ENCODE measurements at regions not wholly inside any gene's neighbourhood (a gene's known extent, or its start where the extent isn't known, plus 50 kb on each side); places are given as distances from the start of the nearest gene placed in this dataset.

DNA sequence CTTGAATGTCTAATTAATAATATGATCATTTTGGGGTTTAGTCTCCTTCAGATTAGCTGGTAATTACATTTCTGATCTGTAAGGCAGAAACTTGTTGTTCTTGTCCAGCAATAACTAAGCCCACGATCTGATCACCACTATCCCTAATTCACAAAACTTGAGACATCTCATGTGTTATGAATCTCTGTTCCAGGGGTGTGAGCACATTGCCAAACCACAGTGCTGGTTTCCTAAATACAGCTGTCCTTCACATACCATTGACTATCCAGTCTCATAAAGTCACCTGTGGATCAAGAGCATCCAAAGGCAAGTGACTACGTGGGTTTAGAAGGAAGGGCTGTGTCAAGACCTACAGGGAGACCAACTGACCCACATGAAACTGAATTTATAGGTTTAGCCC is 134.1 kb upstream of the PRLR start:
- WGBS (ENCODE audit: insufficient coverage, insufficient read length): no CpG with 5 or more reads among the region's 2 CpGs
- no peak for DNase-seq (ENCODE audit: low read depth, low spot score)
- H3K4me3 ChIP-seq (ENCODE audit: low read length): no peak overlapping the region
- H3K9me3 ChIP-seq (ENCODE audit: control insufficient read depth, insufficient read depth, low read length): no peaks in the 10 kb centered on the region
- H3K4me1 ChIP-seq (ENCODE audit: control insufficient read depth, insufficient read depth, low read length): no peaks in the 10 kb centered on the region
- H3K36me3 ChIP-seq (ENCODE audit: control insufficient read depth, insufficient read depth, low read length): no peaks in the 10 kb centered on the region
- no peaks in the 10 kb centered on the region for H3K27me3 ChIP-seq (ENCODE audit: control insufficient read depth, insufficient read depth, low read length)
- no peak overlapping the region for H3K27ac ChIP-seq (ENCODE audit: low read length)

DNA sequence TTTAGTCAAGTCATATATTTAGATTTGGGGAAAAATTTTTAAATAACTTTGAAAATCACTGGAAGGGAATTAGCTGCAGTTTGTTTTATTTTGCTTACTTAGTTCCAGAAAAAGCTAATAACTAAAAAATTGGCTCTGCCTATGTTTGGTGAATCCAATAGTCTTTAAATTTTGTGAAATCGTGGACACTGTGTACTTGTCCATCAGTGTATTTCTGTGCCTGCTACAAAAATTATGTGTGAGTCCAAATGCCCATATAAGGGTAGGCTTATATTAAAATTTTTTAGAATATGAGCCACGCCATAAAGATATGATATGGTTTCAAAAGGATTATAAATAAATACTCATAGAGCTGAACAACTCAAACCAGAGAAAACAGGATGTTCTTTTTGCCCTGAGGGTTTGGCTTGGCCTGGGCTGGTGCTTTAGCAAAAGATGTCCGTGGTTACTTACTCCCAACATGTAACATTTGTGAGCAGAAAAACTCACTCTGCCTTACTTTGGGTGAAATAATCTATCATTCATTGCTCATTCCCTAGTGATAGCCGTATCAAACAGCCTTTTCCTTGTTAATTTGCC is 133.2 kb upstream of the PRLR start:
- H3K4me3 ChIP-seq (ENCODE audit: low read length): no peak overlapping the region
- no peaks in the 10 kb centered on the region for H3K4me1 ChIP-seq (ENCODE audit: control insufficient read depth, insufficient read depth, low read length)
- H3K27ac ChIP-seq (ENCODE audit: low read length): no peak overlapping the region
- DNase-seq (ENCODE audit: low read depth, low spot score): no peak
- no peaks in the 10 kb centered on the region for H3K27me3 ChIP-seq (ENCODE audit: control insufficient read depth, insufficient read depth, low read length)
- WGBS (ENCODE audit: insufficient coverage, insufficient read length): no CpG with 5 or more reads among the region's 4 CpGs
- H3K36me3 ChIP-seq (ENCODE audit: control insufficient read depth, insufficient read depth, low read length): no peaks in the 10 kb centered on the region
- H3K9me3 ChIP-seq (ENCODE audit: control insufficient read depth, insufficient read depth, low read length): no peaks in the 10 kb centered on the region

DNA sequence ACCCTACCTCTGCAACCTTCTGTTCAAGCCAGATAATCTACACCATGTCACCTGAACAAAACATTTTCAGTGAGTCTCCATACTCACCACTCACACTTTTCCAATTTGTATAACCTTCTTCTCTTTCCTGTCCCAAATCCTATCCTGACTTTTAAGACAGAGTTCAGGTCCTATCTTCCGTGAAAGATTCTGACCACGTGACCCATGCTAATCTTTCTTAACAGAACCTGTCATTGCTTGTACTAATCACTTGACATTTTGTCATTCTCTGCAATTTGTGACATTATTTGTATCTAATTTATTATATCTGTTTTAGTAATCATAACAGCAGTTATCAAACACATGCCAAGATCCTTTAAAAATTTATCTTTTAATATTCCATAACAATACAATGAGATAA is 132.5 kb upstream of the PRLR start:
- no peaks in the 10 kb centered on the region for H3K4me1 ChIP-seq (ENCODE audit: control insufficient read depth, insufficient read depth, low read length)
- WGBS (ENCODE audit: insufficient coverage, insufficient read length): no CpG with 5 or more reads among the region's 2 CpGs

DNA sequence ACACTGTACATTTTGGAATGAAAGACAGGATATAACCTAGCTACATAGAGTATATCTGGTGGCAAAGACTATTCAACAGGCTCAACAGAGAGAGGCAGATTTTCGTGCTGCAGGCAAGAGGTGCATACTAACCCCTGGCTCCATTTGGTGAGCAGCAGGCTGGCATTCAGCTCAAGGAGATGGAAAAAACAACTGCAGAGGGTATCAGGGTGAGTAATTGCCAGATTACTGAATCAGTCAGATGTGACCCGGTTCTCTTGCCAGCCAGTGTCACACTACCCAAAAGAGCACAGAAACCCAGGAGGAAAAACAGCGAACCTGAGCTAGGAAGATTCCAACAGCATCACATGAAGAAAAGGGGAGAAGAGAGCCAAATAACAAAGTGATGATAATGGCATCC is 130.4 kb upstream of the PRLR start:
- Histone ChIP-seq H3K9me3 (ENCODE audit: control insufficient read depth, insufficient read depth, low read length) (no peaks in the 10 kb centered on the region), H3K4me1 (ENCODE audit: control insufficient read depth, insufficient read depth, low read length) (no peaks in the 10 kb centered on the region), H3K4me3 (ENCODE audit: low read length) (no peak overlapping the region), H3K27me3 (ENCODE audit: control insufficient read depth, insufficient read depth, low read length) (no peaks in the 10 kb centered on the region), H3K36me3 (ENCODE audit: control insufficient read depth, insufficient read depth, low read length) (no peaks in the 10 kb centered on the region), H3K27ac (ENCODE audit: low read length) (no peak overlapping the region)
- no peak for DNase-seq (ENCODE audit: low read depth, low spot score)
- WGBS (ENCODE audit: insufficient coverage, insufficient read length): no CpG with 5 or more reads among the region's 3 CpGs

More for the DNA sequence above, 132.5 kb upstream of the PRLR start:
- Histone ChIP-seq H3K4me3 (ENCODE audit: low read length) (no peak overlapping the region), H3K9me3 (ENCODE audit: control insufficient read depth, insufficient read depth, low read length) (no peaks in the 10 kb centered on the region), H3K27ac (ENCODE audit: low read length) (no peak overlapping the region), H3K27me3 (ENCODE audit: control insufficient read depth, insufficient read depth, low read length) (no peaks in the 10 kb centered on the region), H3K36me3 (ENCODE audit: control insufficient read depth, insufficient read depth, low read length) (no peaks in the 10 kb centered on the region)
- no peak for DNase-seq (ENCODE audit: low read depth, low spot score)

DNA sequence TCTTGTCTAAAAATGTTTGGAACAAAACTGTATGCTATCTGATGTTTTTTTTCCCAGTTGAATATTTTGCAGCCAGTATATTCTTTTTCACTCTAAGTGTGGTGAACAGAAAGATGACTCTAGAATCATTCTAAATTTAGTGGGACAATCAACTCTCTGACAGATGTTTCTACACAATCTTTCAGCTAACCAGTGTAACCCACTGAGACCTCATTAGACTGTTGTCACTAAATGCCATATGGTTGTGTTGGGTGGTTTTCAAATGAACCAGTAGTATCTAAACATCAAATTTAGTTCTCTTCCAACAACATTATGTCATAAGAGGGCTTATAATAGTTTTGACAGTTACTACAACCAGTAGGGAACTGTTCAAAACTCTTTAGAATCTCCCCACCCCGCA is 129.6 kb upstream of the PRLR start:
- H3K4me3 ChIP-seq (ENCODE audit: low read length): no peak overlapping the region
- no CpG with 5 or more reads among the region's 1 CpG for WGBS (ENCODE audit: insufficient coverage, insufficient read length)
- no peaks in the 10 kb centered on the region for H3K4me1 ChIP-seq (ENCODE audit: control insufficient read depth, insufficient read depth, low read length)
- DNase-seq (ENCODE audit: low read depth, low spot score): no peak
- no peaks in the 10 kb centered on the region for H3K36me3 ChIP-seq (ENCODE audit: control insufficient read depth, insufficient read depth, low read length)
- no peaks in the 10 kb centered on the region for H3K27me3 ChIP-seq (ENCODE audit: control insufficient read depth, insufficient read depth, low read length)
- no peak overlapping the region for H3K27ac ChIP-seq (ENCODE audit: low read length)
- no peaks in the 10 kb centered on the region for H3K9me3 ChIP-seq (ENCODE audit: control insufficient read depth, insufficient read depth, low read length)

DNA sequence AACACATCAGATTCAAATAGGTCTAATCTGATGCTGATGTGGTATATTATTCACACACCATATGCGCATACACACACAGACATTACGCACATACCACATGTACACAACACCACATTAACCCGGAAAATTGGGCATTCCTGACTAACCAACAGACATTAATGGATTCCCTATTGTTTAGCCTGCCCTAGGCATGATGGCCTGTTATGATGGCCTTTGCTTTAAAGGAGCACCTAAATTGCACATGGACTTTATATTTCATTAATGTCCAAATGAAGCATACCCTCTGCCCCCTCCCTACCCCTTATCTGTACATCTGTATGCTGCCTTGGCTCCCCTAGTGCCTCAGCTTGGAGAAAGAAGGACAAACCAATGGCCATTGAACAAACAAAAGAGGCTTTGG is 127.7 kb upstream of the PRLR start:
- Histone ChIP-seq H3K27me3 (ENCODE audit: control insufficient read depth, insufficient read depth, low read length) (no peaks in the 10 kb centered on the region), H3K4me3 (ENCODE audit: low read length) (no peak overlapping the region), H3K36me3 (ENCODE audit: control insufficient read depth, insufficient read depth, low read length) (no peaks in the 10 kb centered on the region), H3K27ac (ENCODE audit: low read length) (no peak overlapping the region), H3K4me1 (ENCODE audit: control insufficient read depth, insufficient read depth, low read length) (no peaks in the 10 kb centered on the region), H3K9me3 (ENCODE audit: control insufficient read depth, insufficient read depth, low read length) (no peaks in the 10 kb centered on the region)
- no peak for DNase-seq (ENCODE audit: low read depth, low spot score)
- WGBS (ENCODE audit: insufficient coverage, insufficient read length): no CpG with 5 or more reads among the region's 3 CpGs

DNA sequence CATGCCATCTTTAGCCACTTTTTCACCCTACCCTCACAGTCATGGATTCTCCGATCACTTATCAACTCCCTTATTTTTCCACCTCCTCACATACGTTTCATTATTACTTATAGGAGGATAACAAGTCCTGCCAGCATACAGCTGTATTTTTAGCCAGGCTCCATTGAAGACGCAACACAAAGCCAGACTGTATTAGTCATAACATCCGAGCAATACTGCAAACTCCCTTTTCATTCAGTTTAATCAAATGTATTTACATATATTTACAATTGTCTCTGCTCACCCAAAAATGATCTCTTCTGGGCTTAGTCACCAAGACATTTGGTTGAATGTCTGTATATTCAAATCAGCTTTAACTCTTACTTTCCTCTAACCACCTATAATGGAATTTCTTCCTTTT is 126.4 kb upstream of the PRLR start:
- WGBS (ENCODE audit: insufficient coverage, insufficient read length): 100% methylated on average over 2 of the region's 4 CpGs
- H3K27me3 ChIP-seq (ENCODE audit: control insufficient read depth, insufficient read depth, low read length): no peaks in the 10 kb centered on the region
- no peaks in the 10 kb centered on the region for H3K9me3 ChIP-seq (ENCODE audit: control insufficient read depth, insufficient read depth, low read length)
- no peaks in the 10 kb centered on the region for H3K4me1 ChIP-seq (ENCODE audit: control insufficient read depth, insufficient read depth, low read length)
- no peak overlapping the region for H3K27ac ChIP-seq (ENCODE audit: low read length)
- no peak overlapping the region for H3K4me3 ChIP-seq (ENCODE audit: low read length)
- no peak for DNase-seq (ENCODE audit: low read depth, low spot score)
- no peaks in the 10 kb centered on the region for H3K36me3 ChIP-seq (ENCODE audit: control insufficient read depth, insufficient read depth, low read length)

DNA sequence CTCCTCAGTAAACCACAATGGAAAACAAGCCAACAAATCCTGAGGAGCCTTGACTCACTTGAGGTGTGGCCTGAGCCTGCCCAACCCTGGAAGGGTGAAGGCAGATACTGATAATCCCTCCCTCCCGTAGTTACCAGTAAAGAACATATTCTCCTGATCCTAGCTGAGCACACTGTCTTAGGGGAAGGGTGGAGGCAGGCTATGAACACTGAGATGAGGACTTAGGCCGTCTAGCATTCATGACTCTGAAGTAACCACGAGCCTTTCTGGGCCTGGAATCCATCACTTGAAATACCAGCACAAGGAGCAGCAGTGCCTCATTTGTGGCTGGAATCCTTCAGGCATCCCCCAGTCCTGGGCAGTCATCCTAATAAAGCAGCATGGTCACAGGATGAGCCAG is 124.5 kb upstream of the PRLR start:
- WGBS (ENCODE audit: insufficient coverage, insufficient read length): no CpG with 5 or more reads among the region's 3 CpGs
- DNase-seq (ENCODE audit: low read depth, low spot score): no peak
- Histone ChIP-seq H3K27ac (ENCODE audit: low read length) (no peak overlapping the region), H3K4me3 (ENCODE audit: low read length) (no peak overlapping the region), H3K36me3 (ENCODE audit: control insufficient read depth, insufficient read depth, low read length) (no peaks in the 10 kb centered on the region), H3K27me3 (ENCODE audit: control insufficient read depth, insufficient read depth, low read length) (no peaks in the 10 kb centered on the region), H3K9me3 (ENCODE audit: control insufficient read depth, insufficient read depth, low read length) (no peaks in the 10 kb centered on the region), H3K4me1 (ENCODE audit: control insufficient read depth, insufficient read depth, low read length) (no peaks in the 10 kb centered on the region)

DNA sequence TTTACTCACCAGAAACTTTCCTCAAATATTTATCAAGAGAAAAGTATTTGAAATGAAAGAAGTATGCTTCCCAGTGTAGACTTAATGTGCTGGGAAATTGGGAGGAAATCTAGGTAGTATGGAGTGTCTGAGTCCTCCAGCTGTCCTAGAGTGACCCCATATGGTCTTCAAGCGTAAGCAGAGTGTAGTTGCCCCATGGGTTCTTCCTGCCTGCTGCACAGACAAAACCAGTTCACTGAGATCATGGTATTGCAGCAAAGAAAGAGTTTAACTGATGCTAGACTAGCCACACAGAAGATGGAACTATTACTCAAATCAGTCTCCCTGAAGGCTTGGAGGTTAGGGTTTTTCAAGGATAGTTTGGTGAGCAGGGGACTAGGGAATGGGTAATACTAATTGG is 114.9 kb upstream of the PRLR start:
- WGBS (ENCODE audit: insufficient coverage, insufficient read length): no CpG with 5 or more reads among the region's 1 CpG
- Histone ChIP-seq H3K9me3 (ENCODE audit: control insufficient read depth, insufficient read depth, low read length) (no peaks in the 10 kb centered on the region), H3K27ac (ENCODE audit: low read length) (no peak overlapping the region), H3K4me3 (ENCODE audit: low read length) (no peak overlapping the region), H3K4me1 (ENCODE audit: control insufficient read depth, insufficient read depth, low read length) (no peaks in the 10 kb centered on the region), H3K27me3 (ENCODE audit: control insufficient read depth, insufficient read depth, low read length) (no peaks in the 10 kb centered on the region), H3K36me3 (ENCODE audit: control insufficient read depth, insufficient read depth, low read length) (no peaks in the 10 kb centered on the region)
- no peak for DNase-seq (ENCODE audit: low read depth, low spot score)

DNA sequence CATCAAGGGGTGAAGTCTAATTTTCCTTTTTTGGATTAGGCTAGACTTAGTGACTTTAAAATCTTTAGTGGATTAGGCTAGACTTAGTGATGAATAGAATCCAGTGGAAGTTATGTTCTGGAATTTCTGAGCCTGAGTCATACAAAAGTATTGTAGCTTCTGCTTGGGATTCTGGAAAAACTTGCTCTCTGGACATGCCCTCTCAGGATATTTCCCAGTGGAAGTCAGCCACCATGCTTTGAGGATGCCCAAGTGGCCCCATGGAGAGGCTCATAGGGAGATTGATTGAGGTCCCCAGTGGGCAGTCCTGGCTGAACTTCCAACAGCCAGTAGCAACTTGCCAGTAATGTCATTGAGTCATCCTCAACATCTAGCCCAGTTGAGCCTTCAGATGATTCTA is 112.4 kb upstream of the PRLR start:
- Histone ChIP-seq H3K36me3 (ENCODE audit: control insufficient read depth, insufficient read depth, low read length) (no peaks in the 10 kb centered on the region), H3K9me3 (ENCODE audit: control insufficient read depth, insufficient read depth, low read length) (no peaks in the 10 kb centered on the region), H3K4me1 (ENCODE audit: control insufficient read depth, insufficient read depth, low read length) (peaks cover 3% of the 10 kb centered on the region), H3K27me3 (ENCODE audit: control insufficient read depth, insufficient read depth, low read length) (no peaks in the 10 kb centered on the region), H3K27ac (ENCODE audit: low read length) (no peak overlapping the region), H3K4me3 (ENCODE audit: low read length) (no peak overlapping the region)
- no peak for DNase-seq (ENCODE audit: low read depth, low spot score)

DNA sequence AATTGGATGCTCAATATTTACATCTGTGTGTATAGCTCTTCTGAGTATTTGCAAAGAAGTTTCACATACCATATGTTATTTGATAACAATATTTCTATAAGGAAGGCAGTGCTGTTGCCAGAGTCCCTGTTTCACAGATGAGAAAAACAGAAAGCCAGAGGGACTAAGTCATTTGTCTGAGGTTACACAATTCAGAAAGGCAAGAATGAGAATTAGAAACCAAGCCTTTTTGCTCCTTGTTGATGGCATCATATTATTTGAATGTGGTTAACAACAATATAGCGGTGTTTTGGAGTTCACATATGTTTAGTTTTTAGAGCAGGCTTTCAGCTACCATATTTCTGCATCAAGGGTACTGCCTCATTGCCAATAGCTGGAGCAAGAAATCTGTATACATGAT is 110.9 kb upstream of the PRLR start:
- no CpG with 5 or more reads among the region's 1 CpG for WGBS (ENCODE audit: insufficient coverage, insufficient read length)

More for the DNA sequence above, 110.9 kb upstream of the PRLR start:
- no peak for DNase-seq (ENCODE audit: low read depth, low spot score)
- Histone ChIP-seq H3K36me3 (ENCODE audit: control insufficient read depth, insufficient read depth, low read length) (no peaks in the 10 kb centered on the region), H3K4me1 (ENCODE audit: control insufficient read depth, insufficient read depth, low read length) (peaks cover 3% of the 10 kb centered on the region), H3K4me3 (ENCODE audit: low read length) (no peak overlapping the region), H3K27ac (ENCODE audit: low read length) (no peak overlapping the region), H3K9me3 (ENCODE audit: control insufficient read depth, insufficient read depth, low read length) (no peaks in the 10 kb centered on the region), H3K27me3 (ENCODE audit: control insufficient read depth, insufficient read depth, low read length) (no peaks in the 10 kb centered on the region)

Measured in iPS DF 6.9 (cell line).